GF-D8 (cell line): ENCODE measurements at regions not wholly inside any gene's neighbourhood (a gene's known extent, or its start where the extent isn't known, plus 50 kb on each side); places are given as distances from the start of the nearest gene placed in this dataset.
"Not testable (repeated sequence)": the region's sequence is repeated elsewhere in the genome, so short reads cannot be mapped to it uniquely, and the experiment has no call there.

Source experiments
- DNase-seq: peaks from one replicate; lab custom pipeline; 2025; lab: John Stamatoyannopoulos, UW

GRCh38 chr9:78905986-78906755, 609.2 kb downstream of the PSAT1 start:
- no peak for DNase-seq

GRCh38 chr9:78909566-78909965, 612.6 kb downstream of the PSAT1 start:
- no peak for DNase-seq

GRCh38 chr9:78916884-78917283, 620.0 kb downstream of the PSAT1 start:
- not testable (repeated sequence) for DNase-seq

- DNase-seq, result no peak
Observed at GRCh38 chr9:78918976-78919375, 622.1 kb downstream of the PSAT1 start.

GRCh38 chr9:78919701-78920100, 622.8 kb downstream of the PSAT1 start:
- DNase-seq, result no peak

- no peak for DNase-seq
Observed at GRCh38 chr9:78921341-78921740, 624.4 kb downstream of the PSAT1 start.

GRCh38 chr9:78923966-78924659, 627.2 kb downstream of the PSAT1 start:
- no peak for DNase-seq

- no peak for DNase-seq
Observed at GRCh38 chr9:78927099-78927940, 630.4 kb downstream of the PSAT1 start.

GRCh38 chr9:78928625-78929405, 631.9 kb downstream of the PSAT1 start:
- DNase-seq, result no peak

GRCh38 chr9:78930281-78930680, 633.4 kb downstream of the PSAT1 start:
- DNase-seq, result no peak

- DNase-seq, result no peak
Observed at GRCh38 chr9:78932849-78933627, 636.1 kb downstream of the PSAT1 start.

- DNase-seq, result no peak
Observed at GRCh38 chr9:78934880-78935279, 636.9 kb upstream of the TLE4 start.

GRCh38 chr9:78938821-78939220, 632.9 kb upstream of the TLE4 start:
- no peak for DNase-seq

GRCh38 chr9:78939311-78940065, 632.3 kb upstream of the TLE4 start:
- DNase-seq, result no peak

GRCh38 chr9:78940121-78940855, 631.5 kb upstream of the TLE4 start:
- DNase-seq, result no peak

- DNase-seq, result no peak
Observed at GRCh38 chr9:78954286-78954685, 617.5 kb upstream of the TLE4 start.

- DNase-seq, result no peak
Observed at GRCh38 chr9:78958892-78959291, 612.9 kb upstream of the TLE4 start.

- DNase-seq, result no peak
Observed at GRCh38 chr9:78962156-78962555, 609.6 kb upstream of the TLE4 start.

- DNase-seq, result no peak
Observed at GRCh38 chr9:78963911-78964310, 607.9 kb upstream of the TLE4 start.
